SK-N-SH (cell line): ENCODE measurements at regions not wholly inside any gene's neighbourhood (a gene's known extent, or its start where the extent isn't known, plus 50 kb on each side); places are given as distances from the start of the nearest gene placed in this dataset.

Experiments
- CTCF ChIA-PET: fragments of 300-600, 350-600 bp; formaldehyde crosslinking; extraction: SDS; loops from one replicate; lab custom pipeline; 2021; lab: Yijun Ruan, JAX
- POLR2A ChIA-PET: fragments of 350-600 bp; sonication (Branson Sonifier 250); formaldehyde crosslinking; extraction: SDS; loops from one replicate; lab custom pipeline; 2020; ENCODE audit warnings: antibody characterized with exemption, inconsistent platforms; lab: Yijun Ruan, JAX
- DNase-seq: peaks from one replicate; pipeline ENCODE4 v3.0.0; 2012
- H2AFZ ChIP-seq: fragments of 200-600 bp; sonication (generic); 2 replicates; pipeline ENCODE4 v1.8.1; 2016; ENCODE audit warnings: antibody characterized with exemption, mild to moderate bottlenecking, low read depth
- H3F3A ChIP-seq: fragments of 200-600 bp; sonication (generic); replicated peaks from 2 replicates; pipeline ENCODE3; 2016; ENCODE audit warnings: antibody characterized with exemption, mild to moderate bottlenecking; ENCODE audit not compliant: insufficient read depth
- H3K27ac ChIP-seq, 2 experiments: fragments of 200-500 bp in 1 of 2; fragments of 200-600 bp in 1 of 2; sonication (Bioruptor generic) in 1 of 2; sonication (generic), shearing (Covaris generic) in 1 of 2; 2 replicates each; pipeline versions ENCODE4 v1.5.1 to v1.6.1; 2014 to 2016; ENCODE audit warnings: low read depth in 2 of 2, inconsistent platforms in 1 of 2, low read length in 1 of 2, mild to moderate bottlenecking in 1 of 2, mixed read lengths in 1 of 2
- H3K27me3 ChIP-seq: fragments of 200-600 bp; sonication (generic), shearing (Covaris generic); 2 replicates; pipeline ENCODE4 v1.6.1; 2016; ENCODE audit warnings: mixed run types; ENCODE audit not compliant: insufficient read depth
- H3K36me3 ChIP-seq, 2 experiments: fragments of 200-500 bp in 1 of 2; fragments of 200-600 bp in 1 of 2; sonication (Bioruptor generic) in 1 of 2; sonication (generic) in 1 of 2; replicated peaks in 1 of 2; 2 replicates each; pipeline versions ENCODE3 to v1.5.1; 2014 to 2016; ENCODE audit warnings: low read length in 1 of 2, mild to moderate bottlenecking in 1 of 2; ENCODE audit not compliant: insufficient read depth in 2 of 2, control insufficient read depth in 1 of 2
- H3K4me1 ChIP-seq, 2 experiments: fragments of 200-500 bp in 1 of 2; fragments of 200-600 bp in 1 of 2; sonication (Bioruptor generic) in 1 of 2; sonication (generic), shearing (Covaris generic) in 1 of 2; 2 replicates each; pipeline versions ENCODE4 v1.5.1 to v1.6.1; 2014 to 2016; ENCODE audit warnings: low read depth in 1 of 2, low read length in 1 of 2, mixed run types in 1 of 2; ENCODE audit not compliant: insufficient read depth in 2 of 2, control insufficient read depth in 1 of 2
- H3K4me2 ChIP-seq: fragments of 200-600 bp; sonication (generic), shearing (Covaris generic); 2 replicates; pipeline ENCODE4 v1.6.1; 2017; ENCODE audit warnings: mixed run types
- H3K4me3 ChIP-seq, 2 experiments: fragments of 200-500 bp in 1 of 2; fragments of 200-600 bp in 1 of 2; sonication (Bioruptor generic) in 1 of 2; sonication (generic), shearing (Covaris generic) in 1 of 2; 2 replicates each; pipeline versions ENCODE4 v1.5.1 to v1.8.1; 2014 to 2016; ENCODE audit warnings: low read depth in 2 of 2, inconsistent platforms in 1 of 2, low read length in 1 of 2, mild to moderate bottlenecking in 1 of 2, mixed read lengths in 1 of 2, moderate library complexity in 1 of 2
- H3K79me2 ChIP-seq: fragments of 200-600 bp; sonication (generic); 2 replicates; pipeline ENCODE4 v1.8.1; 2017; ENCODE audit warnings: mild to moderate bottlenecking; ENCODE audit not compliant: insufficient read depth
- H3K9ac ChIP-seq: fragments of 200-600 bp; sonication (generic); 2 replicates; pipeline ENCODE4 v1.6.1; 2017; ENCODE audit warnings: mixed run types
- H3K9me2 ChIP-seq: fragments of 200-600 bp; sonication (generic); 2 replicates; pipeline ENCODE4 v1.6.1; 2017; ENCODE audit warnings: mixed run types
- H3K9me3 ChIP-seq: fragments of 200-600 bp; sonication (generic); 2 replicates; pipeline ENCODE4 v1.6.1; 2017; ENCODE audit warnings: mixed run types, mild to moderate bottlenecking, moderate library complexity
- H4K20me1 ChIP-seq: fragments of 200-600 bp; sonication (generic); 2 replicates; pipeline ENCODE4 v1.6.1; 2017; ENCODE audit warnings: mild to moderate bottlenecking, mixed run types; ENCODE audit not compliant: insufficient read depth
- CHD2 ChIP-seq: fragments of 150-350 bp; IDR thresholded peaks from 2 replicates; pipeline ENCODE4 v1.6.1; 2018; ENCODE audit warnings: low read length; ENCODE audit not compliant: partially characterized antibody
- ELF1 ChIP-seq: IDR thresholded peaks from 2 replicates; pipeline ENCODE4 v1.4.0; 2012
- EP300 ChIP-seq, 2 experiments: IDR thresholded peaks; 2 replicates each; pipeline versions ENCODE4 v1.4.0 to v1.6.1; 2012; ENCODE audit warnings: borderline replicate concordance in 1 of 2, low read depth in 1 of 2, low read length in 1 of 2
- FOXJ3 ChIP-seq: sonication (generic); formaldehyde crosslinking; IDR thresholded peaks from 2 replicates; pipeline ENCODE4 v1.5.1; 2020; ENCODE audit warnings: mild to moderate bottlenecking, missing genetic modification reagents
- GABPA ChIP-seq: IDR thresholded peaks from 2 replicates; pipeline ENCODE4 v1.4.0; 2012; ENCODE audit warnings: low read depth, mild to moderate bottlenecking
- IRF3 ChIP-seq: fragments of 150-350 bp; IDR thresholded peaks from 2 replicates; pipeline ENCODE4 v1.6.1; 2016; ENCODE audit warnings: mild to moderate bottlenecking, low read depth, low read length
- JUND ChIP-seq: IDR thresholded peaks from 2 replicates; pipeline ENCODE4 v1.4.0; 2012
- NFIC ChIP-seq: IDR thresholded peaks from 2 replicates; pipeline ENCODE4 v1.4.0; 2012; ENCODE audit warnings: borderline replicate concordance
- NRF1 ChIP-seq: IDR thresholded peaks from 2 replicates; pipeline ENCODE4 v1.6.1; 2012; ENCODE audit warnings: low read depth, mild to moderate bottlenecking, low read length
- POLR2AphosphoS5 ChIP-seq: IDR thresholded peaks from 2 replicates; pipeline ENCODE4 v1.6.1; 2012; ENCODE audit warnings: low read depth, low read length
- REST ChIP-seq: IDR thresholded peaks from 2 replicates; pipeline ENCODE4 v1.6.1; 2012; ENCODE audit warnings: mild to moderate bottlenecking, low read depth, low read length, moderate library complexity
- RXRA ChIP-seq: IDR thresholded peaks from 2 replicates; pipeline ENCODE4 v1.4.0; 2012; ENCODE audit warnings: low read depth, mild to moderate bottlenecking, borderline replicate concordance
- TAF1 ChIP-seq: IDR thresholded peaks from 2 replicates; pipeline ENCODE4 v1.6.1; 2012; ENCODE audit warnings: low read depth, mild to moderate bottlenecking, low read length, moderate library complexity, borderline replicate concordance
- TCF12 ChIP-seq: IDR thresholded peaks from 2 replicates; pipeline ENCODE4 v1.4.0; 2012
- TEAD4 ChIP-seq: IDR thresholded peaks from 2 replicates; pipeline ENCODE4 v1.4.0; 2012; ENCODE audit warnings: mild to moderate bottlenecking, borderline replicate concordance; ENCODE audit not compliant: insufficient read depth
- whole genome bisulfite sequencing: methylation state at CpG from one replicate; pipeline ENCODE4 v1.1.6; 2017; ENCODE audit warnings: low lambda C conversion rate; 5-methylcytosine and 5-hydroxymethylcytosine counted together
- TF ChIP-seq, protein P1 (sequence below): fragments of 150-350 bp; IDR thresholded peaks from 2 replicates; pipeline ENCODE4 v1.6.1; 2017; ENCODE audit warnings: antibody characterized with exemption, low read length, low read depth, borderline replicate concordance

DNA sequence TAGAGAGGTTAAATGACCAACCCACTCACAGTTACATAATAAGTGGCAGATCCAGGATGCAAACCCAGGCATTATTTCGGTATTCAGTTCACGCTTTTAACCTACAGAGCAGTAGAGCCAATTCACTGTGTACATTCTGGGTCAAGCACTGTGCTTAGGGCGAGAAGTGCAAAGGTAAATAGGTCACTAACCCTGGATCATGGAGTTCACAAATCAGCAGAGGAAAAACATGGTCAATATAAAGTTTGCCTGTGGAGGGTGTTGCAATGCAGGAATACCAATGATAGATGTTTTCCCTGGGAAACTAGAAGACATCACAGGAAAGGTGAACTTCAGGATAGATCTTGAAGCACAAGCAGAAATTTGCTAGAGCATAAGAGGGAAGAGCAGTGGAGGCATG lies 253.4 kb upstream of the NFIA start:
- TF ChIP-seq JUND (no peak), TAF1 (no peak), RXRA (no peak), FOXJ3 (CRISPR knock-in tag) (no peak), NFIC (no peak), TCF12 (no peak), ELF1 (no peak), POLR2AphosphoS5 (no peak), IRF3 (no peak), GABPA (no peak), REST (no peak), NRF1 (no peak), CHD2 (no peak), TEAD4 (no peak), EP300 (IDR thresholded peaks at IDR 0.05; ENCODE audit: borderline replicate concordance in 1 of 2, low read depth in 1 of 2, low read length in 1 of 2) (no peak)
- TF ChIP-seq, protein P1, sequence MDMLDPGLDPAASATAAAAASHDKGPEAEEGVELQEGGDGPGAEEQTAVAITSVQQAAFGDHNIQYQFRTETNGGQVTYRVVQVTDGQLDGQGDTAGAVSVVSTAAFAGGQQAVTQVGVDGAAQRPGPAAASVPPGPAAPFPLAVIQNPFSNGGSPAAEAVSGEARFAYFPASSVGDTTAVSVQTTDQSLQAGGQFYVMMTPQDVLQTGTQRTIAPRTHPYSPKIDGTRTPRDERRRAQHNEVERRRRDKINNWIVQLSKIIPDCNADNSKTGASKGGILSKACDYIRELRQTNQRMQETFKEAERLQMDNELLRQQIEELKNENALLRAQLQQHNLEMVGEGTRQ = no peak
- no peak overlapping the region for H2AFZ ChIP-seq
- no peaks in the 10 kb centered on the region for H3F3A ChIP-seq
- no peak for DNase-seq
- H3K4me1 ChIP-seq = peaks cover 0 to 3% of the 10 kb centered on the region in 2 experiments; a peak in 1 of 4 replicates
- no peaks in the 10 kb centered on the region for H4K20me1 ChIP-seq
- ChIA-PET CTCF (interaction anchor here (0.6 to 1.0 kb wide), 3 partner anchors 15 to 404 kb away, joined by 3 read pairs; no protein-coding TSS in a partner anchor), POLR2A (no interaction called here)
- WGBS = 67% methylated on average over 3 of the region's 3 CpGs
- H3K27me3 ChIP-seq = no peaks in the 10 kb centered on the region
- no peak overlapping the region for H3K4me3 ChIP-seq
- no peaks in the 10 kb centered on the region for H3K36me3 ChIP-seq
- no peaks in the 10 kb centered on the region for H3K9me3 ChIP-seq
- no peaks in the 10 kb centered on the region for H3K79me2 ChIP-seq
- no peak overlapping the region for H3K4me2 ChIP-seq
- no peaks in the 10 kb centered on the region for H3K9me2 ChIP-seq
- no peak overlapping the region for H3K9ac ChIP-seq
- H3K27ac ChIP-seq = no peak overlapping the region
